Panc1 (cell line): ENCODE measurements at regions not wholly inside any gene's neighbourhood (a gene's known extent, or its start where the extent isn't known, plus 50 kb on each side); places are given as distances from the start of the nearest gene placed in this dataset.

Experiments used
- POLR2AphosphoS5 ChIP-seq: IDR thresholded peaks from 2 replicates; pipeline ENCODE4 v1.6.1; 2012; ENCODE audit warnings: mild to moderate bottlenecking, low read depth, low read length, moderate library complexity
- SIN3A ChIP-seq: IDR thresholded peaks from 2 replicates; pipeline ENCODE4 v1.6.1; 2012; ENCODE audit warnings: low read depth, mild to moderate bottlenecking, low read length, moderate library complexity, borderline replicate concordance; ENCODE audit not compliant: insufficient read depth
- TCF7L2 ChIP-seq: IDR thresholded peaks from 2 replicates; pipeline ENCODE4 v1.6.1; 2011; ENCODE audit warnings: mild to moderate bottlenecking, low read depth, low read length, inconsistent platforms
- TF ChIP-seq, protein P1 (sequence below): fragments of 450-650 bp; IDR thresholded peaks from 2 replicates; pipeline ENCODE4 v1.5.1; 2017; ENCODE audit warnings: mild to moderate bottlenecking
- TF ChIP-seq, protein P2 (sequence below), 2 experiments: IDR thresholded peaks; 2 replicates each; pipeline ENCODE4 v1.6.1; 2011 to 2012; ENCODE audit warnings: low read depth in 2 of 2, control low read depth in 1 of 2, low read length in 1 of 2, mild to moderate bottlenecking in 1 of 2, moderate library complexity in 1 of 2; ENCODE audit not compliant: insufficient read depth in 1 of 2

DNA sequence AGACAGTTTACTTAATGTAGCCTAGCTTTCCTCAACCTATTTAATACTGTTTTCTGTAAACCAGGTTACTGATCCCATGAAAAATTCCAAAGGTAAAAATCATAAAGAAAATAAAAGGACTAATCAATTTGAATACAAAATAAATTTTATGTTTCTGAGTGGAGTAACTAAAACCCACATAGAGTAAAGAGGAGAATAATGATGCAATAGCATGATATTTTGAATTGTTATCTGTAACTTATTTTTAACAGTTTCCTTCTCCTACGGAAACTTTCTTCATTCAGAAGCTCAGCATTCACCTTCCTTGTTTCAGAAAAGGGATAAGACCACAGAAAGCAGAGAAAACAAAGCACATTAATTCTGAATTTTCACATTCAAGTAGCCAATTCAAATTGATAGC lies 320.6 kb upstream of the NUDT12 start:
- TF ChIP-seq, protein P1, sequence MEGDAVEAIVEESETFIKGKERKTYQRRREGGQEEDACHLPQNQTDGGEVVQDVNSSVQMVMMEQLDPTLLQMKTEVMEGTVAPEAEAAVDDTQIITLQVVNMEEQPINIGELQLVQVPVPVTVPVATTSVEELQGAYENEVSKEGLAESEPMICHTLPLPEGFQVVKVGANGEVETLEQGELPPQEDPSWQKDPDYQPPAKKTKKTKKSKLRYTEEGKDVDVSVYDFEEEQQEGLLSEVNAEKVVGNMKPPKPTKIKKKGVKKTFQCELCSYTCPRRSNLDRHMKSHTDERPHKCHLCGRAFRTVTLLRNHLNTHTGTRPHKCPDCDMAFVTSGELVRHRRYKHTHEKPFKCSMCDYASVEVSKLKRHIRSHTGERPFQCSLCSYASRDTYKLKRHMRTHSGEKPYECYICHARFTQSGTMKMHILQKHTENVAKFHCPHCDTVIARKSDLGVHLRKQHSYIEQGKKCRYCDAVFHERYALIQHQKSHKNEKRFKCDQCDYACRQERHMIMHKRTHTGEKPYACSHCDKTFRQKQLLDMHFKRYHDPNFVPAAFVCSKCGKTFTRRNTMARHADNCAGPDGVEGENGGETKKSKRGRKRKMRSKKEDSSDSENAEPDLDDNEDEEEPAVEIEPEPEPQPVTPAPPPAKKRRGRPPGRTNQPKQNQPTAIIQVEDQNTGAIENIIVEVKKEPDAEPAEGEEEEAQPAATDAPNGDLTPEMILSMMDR, result no peak
- TF ChIP-seq, protein P2, sequence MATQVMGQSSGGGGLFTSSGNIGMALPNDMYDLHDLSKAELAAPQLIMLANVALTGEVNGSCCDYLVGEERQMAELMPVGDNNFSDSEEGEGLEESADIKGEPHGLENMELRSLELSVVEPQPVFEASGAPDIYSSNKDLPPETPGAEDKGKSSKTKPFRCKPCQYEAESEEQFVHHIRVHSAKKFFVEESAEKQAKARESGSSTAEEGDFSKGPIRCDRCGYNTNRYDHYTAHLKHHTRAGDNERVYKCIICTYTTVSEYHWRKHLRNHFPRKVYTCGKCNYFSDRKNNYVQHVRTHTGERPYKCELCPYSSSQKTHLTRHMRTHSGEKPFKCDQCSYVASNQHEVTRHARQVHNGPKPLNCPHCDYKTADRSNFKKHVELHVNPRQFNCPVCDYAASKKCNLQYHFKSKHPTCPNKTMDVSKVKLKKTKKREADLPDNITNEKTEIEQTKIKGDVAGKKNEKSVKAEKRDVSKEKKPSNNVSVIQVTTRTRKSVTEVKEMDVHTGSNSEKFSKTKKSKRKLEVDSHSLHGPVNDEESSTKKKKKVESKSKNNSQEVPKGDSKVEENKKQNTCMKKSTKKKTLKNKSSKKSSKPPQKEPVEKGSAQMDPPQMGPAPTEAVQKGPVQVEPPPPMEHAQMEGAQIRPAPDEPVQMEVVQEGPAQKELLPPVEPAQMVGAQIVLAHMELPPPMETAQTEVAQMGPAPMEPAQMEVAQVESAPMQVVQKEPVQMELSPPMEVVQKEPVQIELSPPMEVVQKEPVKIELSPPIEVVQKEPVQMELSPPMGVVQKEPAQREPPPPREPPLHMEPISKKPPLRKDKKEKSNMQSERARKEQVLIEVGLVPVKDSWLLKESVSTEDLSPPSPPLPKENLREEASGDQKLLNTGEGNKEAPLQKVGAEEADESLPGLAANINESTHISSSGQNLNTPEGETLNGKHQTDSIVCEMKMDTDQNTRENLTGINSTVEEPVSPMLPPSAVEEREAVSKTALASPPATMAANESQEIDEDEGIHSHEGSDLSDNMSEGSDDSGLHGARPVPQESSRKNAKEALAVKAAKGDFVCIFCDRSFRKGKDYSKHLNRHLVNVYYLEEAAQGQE (IDR thresholded peaks at IDR 0.05; ENCODE audit: insufficient read depth in 1 of 2, low read depth in 2 of 2, low read length in 1 of 2), result no peak
- TF ChIP-seq SIN3A (no peak), POLR2AphosphoS5 (no peak), TCF7L2 (no peak)
